ENCODE measurements at regions not wholly inside any gene's neighbourhood (a gene's known extent, or its start where the extent isn't known, plus 50 kb on each side); places are given as distances from the start of the nearest gene placed in this dataset.

DNA sequence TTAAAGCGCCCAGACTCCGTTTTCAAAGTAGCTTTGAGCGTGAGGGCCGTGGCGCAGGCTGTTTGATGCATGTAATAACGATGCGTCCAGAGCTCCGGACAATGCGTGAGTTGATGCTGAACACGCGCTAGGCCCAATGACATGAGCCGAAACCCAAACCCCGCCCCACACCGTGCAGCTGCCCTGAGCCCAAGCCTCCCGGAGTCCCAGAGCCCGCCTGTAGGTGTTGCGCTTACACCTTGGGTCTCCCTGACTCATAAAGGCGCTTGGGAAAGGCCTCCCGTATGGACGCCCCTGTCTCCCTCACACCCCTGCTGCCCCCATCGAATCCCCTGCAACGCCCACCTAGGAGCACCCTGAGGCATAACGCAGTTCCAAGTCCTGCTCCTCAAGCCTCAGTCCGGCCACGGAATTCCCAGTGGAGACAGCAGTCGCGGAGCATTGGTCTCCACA is 87.6 kb downstream of the ERMARD start:
- Histone ChIP-seq H3K36me3 (replicated peaks in 1 of 2; ENCODE audit: control insufficient read depth in 1 of 2, insufficient read depth in 2 of 2, low read length in 1 of 2) (no peaks in the 10 kb centered on the region), H3K9me3 (no peaks in the 10 kb centered on the region), H3F3A (replicated peaks; ENCODE audit: insufficient read depth) (no peaks in the 10 kb centered on the region), H2AFZ (ENCODE audit: low read depth) (no peak overlapping the region), H3K79me2 (ENCODE audit: insufficient read depth) (no peaks in the 10 kb centered on the region), H3K27ac (ENCODE audit: low read depth in 2 of 2, low read length in 1 of 2) (no peak overlapping the region), H3K9me2 (no peaks in the 10 kb centered on the region), H3K9ac (no peak overlapping the region), H3K4me1 (ENCODE audit: control insufficient read depth in 1 of 2, insufficient read depth in 2 of 2, low read depth in 1 of 2, low read length in 1 of 2) (peaks cover 0 to 17% of the 10 kb centered on the region in 2 experiments; a peak in 1 of 4 replicates), H3K4me2 (no peak overlapping the region), H3K27me3 (ENCODE audit: insufficient read depth) (no peaks in the 10 kb centered on the region; the same call in 1 of the 2 replicates), H4K20me1 (ENCODE audit: insufficient read depth) (no peaks in the 10 kb centered on the region), H3K4me3 (ENCODE audit: low read depth in 2 of 2, low read length in 1 of 2) (peak overlapping the region in 1 of 2 experiments; percentile 17; a peak in 1 of 4 replicates)
- ChIA-PET POLR2A (no interaction called here), CTCF (interaction anchor here (0.5 to 3.8 kb wide), 15 partner anchors 11 to 690 kb away, joined by 3 to 27 read pairs (median 4); partner anchors contain the start of gene DLL1)
- peak; percentile 31; the same call in 1 of the 2 replicates for TF ChIP-seq RAD21 (IDR thresholded peaks at IDR 0.05; ENCODE audit: low read length)
- no peak for TF ChIP-seq ELF1 (IDR thresholded peaks at IDR 0.05)
- DNase-seq, result peak; percentile 80
- 27% methylated on average over 12 of the region's 27 CpGs for WGBS (ENCODE audit: low lambda C conversion rate)

DNA sequence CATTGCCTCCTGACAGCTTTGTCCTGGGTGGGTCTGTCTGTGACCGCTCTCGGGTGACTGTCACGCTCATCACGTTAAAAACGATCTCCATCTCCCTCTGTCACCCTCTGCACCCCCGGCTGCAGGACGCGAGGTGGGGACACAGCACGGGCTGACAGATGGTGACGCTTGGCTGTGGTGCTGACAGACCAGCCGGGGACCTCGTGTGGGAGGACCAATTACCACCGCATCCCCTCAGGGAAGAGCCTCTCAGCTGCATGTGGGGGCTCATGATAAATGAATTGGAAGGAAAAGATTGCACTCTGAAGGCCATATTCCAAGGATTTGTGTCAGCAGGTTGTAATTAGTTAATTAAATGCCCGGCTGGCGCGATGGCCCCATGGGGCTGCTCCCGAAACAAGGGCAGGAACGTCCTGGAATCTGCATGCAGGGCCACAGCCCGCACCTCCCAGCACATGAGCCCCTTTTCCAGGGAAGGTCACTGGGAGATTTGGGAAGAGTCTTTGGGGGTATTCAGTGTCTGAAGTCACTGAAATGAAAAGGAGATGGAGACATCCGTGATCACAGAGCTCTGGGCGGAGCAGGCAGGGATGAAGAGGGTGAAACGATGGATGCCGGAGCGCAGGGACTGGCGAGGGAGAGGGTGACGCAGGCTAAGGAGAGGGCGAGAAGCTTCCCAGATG is 87.1 kb downstream of the ERMARD start:
- no peak overlapping the region for H3K27ac ChIP-seq (ENCODE audit: low read depth in 2 of 2, low read length in 1 of 2)
- ChIA-PET POLR2A (interaction anchor here (1.4 kb wide), 1 partner anchor 34 kb away, joined by 3 read pairs; no protein-coding TSS in a partner anchor), CTCF (interaction anchor here (0.5 to 3.8 kb wide), 18 partner anchors 11 to 691 kb away, joined by 3 to 27 read pairs (median 4); partner anchors contain the start of gene DLL1)
- no peaks in the 10 kb centered on the region for H3F3A ChIP-seq (replicated peaks; ENCODE audit: insufficient read depth)
- no peaks in the 10 kb centered on the region for H3K79me2 ChIP-seq (ENCODE audit: insufficient read depth)
- H3K36me3 ChIP-seq (replicated peaks in 1 of 2; ENCODE audit: control insufficient read depth in 1 of 2, insufficient read depth in 2 of 2, low read length in 1 of 2), result no peaks in the 10 kb centered on the region
- no peak overlapping the region for H2AFZ ChIP-seq (ENCODE audit: low read depth)
- peaks cover 0 to 17% of the 10 kb centered on the region in 2 experiments; a peak in 2 of 4 replicates for H3K4me1 ChIP-seq (ENCODE audit: control insufficient read depth in 1 of 2, insufficient read depth in 2 of 2, low read depth in 1 of 2, low read length in 1 of 2)
- H3K27me3 ChIP-seq (ENCODE audit: insufficient read depth), result no peaks in the 10 kb centered on the region; the same call in 1 of the 2 replicates
- no peak overlapping the region for H3K4me2 ChIP-seq
- no peaks in the 10 kb centered on the region for H4K20me1 ChIP-seq (ENCODE audit: insufficient read depth)
- peak; percentile 85 for DNase-seq
- no peak overlapping the region for H3K9ac ChIP-seq
- peak; percentile 19; the same call in 1 of the 2 replicates for TF ChIP-seq SMC3 (IDR thresholded peaks at IDR 0.05; ENCODE audit: low read depth, low read length)
- no peak for TF ChIP-seq TAF1 (IDR thresholded peaks at IDR 0.05; ENCODE audit: borderline replicate concordance, low read depth, low read length)
- TF ChIP-seq RAD21 (IDR thresholded peaks at IDR 0.05; ENCODE audit: low read length), result peak; percentile 60
- no peak for TF ChIP-seq SIN3A (IDR thresholded peaks at IDR 0.05; ENCODE audit: borderline replicate concordance, low read depth, low read length)
- TF ChIP-seq MXI1 (IDR thresholded peaks at IDR 0.05; ENCODE audit: low read depth, low read length), result peak; percentile 44; the same call in 1 of the 2 replicates
- no peak for TF ChIP-seq GABPA (IDR thresholded peaks at IDR 0.05; ENCODE audit: low read depth)
- TF ChIP-seq FOSL2 (IDR thresholded peaks at IDR 0.05; ENCODE audit: borderline replicate concordance, low read depth), result no peak
- WGBS (ENCODE audit: low lambda C conversion rate), result 10% methylated on average over 22 of the region's 27 CpGs
- no peaks in the 10 kb centered on the region for H3K9me2 ChIP-seq
- H3K9me3 ChIP-seq, result no peaks in the 10 kb centered on the region
- H3K4me3 ChIP-seq (ENCODE audit: low read depth in 2 of 2, low read length in 1 of 2), result peak overlapping the region in 1 of 2 experiments; percentile 17; a peak in 1 of 4 replicates

DNA sequence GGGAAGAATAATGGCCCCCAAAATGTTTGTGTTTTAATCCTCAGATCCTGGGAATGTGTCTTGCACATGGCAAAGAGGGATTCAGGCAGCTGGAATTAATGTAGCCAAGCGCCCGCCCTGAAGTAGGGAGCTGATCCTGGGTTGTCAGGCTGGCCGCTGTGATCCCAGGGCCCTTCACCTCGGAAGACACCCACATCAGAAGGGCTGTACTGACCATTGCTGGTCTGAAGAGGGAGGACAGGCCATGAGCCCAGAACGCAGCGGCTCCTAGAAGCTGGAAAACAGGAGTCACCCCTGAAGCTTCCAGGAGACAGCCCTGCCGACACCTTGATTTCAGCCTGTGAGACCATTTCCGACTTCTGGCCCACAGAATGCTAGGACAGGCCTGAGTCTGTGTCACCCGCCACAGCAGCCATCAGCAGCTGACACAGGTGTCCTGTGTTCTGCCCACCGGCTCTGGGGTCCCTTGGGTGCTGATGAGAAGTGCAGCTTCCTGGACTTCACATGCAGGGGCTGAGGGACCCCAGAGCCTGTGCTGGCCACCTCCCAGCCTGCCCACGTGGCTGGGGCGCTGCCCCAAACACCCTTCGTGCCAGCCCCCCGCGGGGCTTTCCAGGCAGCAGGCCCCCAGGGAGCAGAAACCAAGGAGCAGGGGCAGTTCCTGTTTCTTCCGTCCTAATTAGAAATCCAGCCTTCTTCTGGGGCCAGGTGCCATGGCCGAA is 86.3 kb downstream of the ERMARD start:
- Histone ChIP-seq H3K27me3 (ENCODE audit: insufficient read depth) (no peaks in the 10 kb centered on the region; the same call in 1 of the 2 replicates), H3K36me3 (replicated peaks in 1 of 2; ENCODE audit: control insufficient read depth in 1 of 2, insufficient read depth in 2 of 2, low read length in 1 of 2) (no peaks in the 10 kb centered on the region), H3K79me2 (ENCODE audit: insufficient read depth) (no peaks in the 10 kb centered on the region), H3F3A (replicated peaks; ENCODE audit: insufficient read depth) (no peaks in the 10 kb centered on the region), H3K4me1 (ENCODE audit: control insufficient read depth in 1 of 2, insufficient read depth in 2 of 2, low read depth in 1 of 2, low read length in 1 of 2) (peaks cover 3 to 17% of the 10 kb centered on the region in 2 experiments; a peak in 2 of 4 replicates), H3K9ac (no peak overlapping the region), H3K27ac (ENCODE audit: low read depth in 2 of 2, low read length in 1 of 2) (no peak overlapping the region), H3K9me3 (no peaks in the 10 kb centered on the region), H3K4me2 (no peak overlapping the region), H2AFZ (ENCODE audit: low read depth) (no peak overlapping the region), H3K4me3 (ENCODE audit: low read depth in 2 of 2, low read length in 1 of 2) (no peak overlapping the region), H3K9me2 (no peaks in the 10 kb centered on the region), H4K20me1 (ENCODE audit: insufficient read depth) (no peaks in the 10 kb centered on the region)
- WGBS (ENCODE audit: low lambda C conversion rate), result 59% methylated on average over 9 of the region's 17 CpGs
- CTCF ChIA-PET, result interaction anchor here (0.5 to 3.8 kb wide), 13 partner anchors 10 to 691 kb away, joined by 3 to 27 read pairs (median 4); partner anchors contain the start of gene DLL1
- POLR2A ChIA-PET, result interaction anchor here (1.4 kb wide), 1 partner anchor 33 kb away, joined by 3 read pairs; no protein-coding TSS in a partner anchor
- TF ChIP-seq FOXJ3 (CRISPR knock-in tag; IDR thresholded peaks at IDR 0.05) (no peak), TAF1 (IDR thresholded peaks at IDR 0.05; ENCODE audit: borderline replicate concordance, low read depth, low read length) (no peak), POLR2AphosphoS5 (IDR thresholded peaks at IDR 0.05; ENCODE audit: low read depth, low read length) (no peak), EP300 (IDR thresholded peaks at IDR 0.05; ENCODE audit: borderline replicate concordance in 1 of 2, low read depth in 1 of 2, low read length in 1 of 2) (no peak)
- TF ChIP-seq, protein P1, sequence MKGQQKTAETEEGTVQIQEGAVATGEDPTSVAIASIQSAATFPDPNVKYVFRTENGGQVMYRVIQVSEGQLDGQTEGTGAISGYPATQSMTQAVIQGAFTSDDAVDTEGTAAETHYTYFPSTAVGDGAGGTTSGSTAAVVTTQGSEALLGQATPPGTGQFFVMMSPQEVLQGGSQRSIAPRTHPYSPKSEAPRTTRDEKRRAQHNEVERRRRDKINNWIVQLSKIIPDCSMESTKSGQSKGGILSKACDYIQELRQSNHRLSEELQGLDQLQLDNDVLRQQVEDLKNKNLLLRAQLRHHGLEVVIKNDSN (IDR thresholded peaks at IDR 0.05; ENCODE audit: borderline replicate concordance, low read depth), result no peak
- TF ChIP-seq, protein P2, sequence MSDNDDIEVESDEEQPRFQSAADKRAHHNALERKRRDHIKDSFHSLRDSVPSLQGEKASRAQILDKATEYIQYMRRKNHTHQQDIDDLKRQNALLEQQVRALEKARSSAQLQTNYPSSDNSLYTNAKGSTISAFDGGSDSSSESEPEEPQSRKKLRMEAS (IDR thresholded peaks at IDR 0.05; ENCODE audit: low read depth), result no peak
- no peak for DNase-seq

Measured in SK-N-SH (cell line).